22Rv1 (cell line): ENCODE measurements at regions not wholly inside any gene's neighbourhood (a gene's known extent, or its start where the extent isn't known, plus 50 kb on each side); places are given as distances from the start of the nearest gene placed in this dataset.

Source experiments
- H3K27ac ChIP-seq: fragments of 450-650 bp; 2 replicates; pipeline ENCODE4 v1.5.1; 2017
- ZFX ChIP-seq: fragments of 450-650 bp; IDR thresholded peaks from 2 replicates; pipeline ENCODE4 v1.6.1; 2017; ENCODE audit warnings: antibody characterized with exemption, borderline replicate concordance
- TF ChIP-seq, protein P1 (sequence below): fragments of 450-650 bp; IDR thresholded peaks from 2 replicates; pipeline ENCODE4 v1.5.1; 2017; ENCODE audit warnings: mild to moderate bottlenecking

DNA sequence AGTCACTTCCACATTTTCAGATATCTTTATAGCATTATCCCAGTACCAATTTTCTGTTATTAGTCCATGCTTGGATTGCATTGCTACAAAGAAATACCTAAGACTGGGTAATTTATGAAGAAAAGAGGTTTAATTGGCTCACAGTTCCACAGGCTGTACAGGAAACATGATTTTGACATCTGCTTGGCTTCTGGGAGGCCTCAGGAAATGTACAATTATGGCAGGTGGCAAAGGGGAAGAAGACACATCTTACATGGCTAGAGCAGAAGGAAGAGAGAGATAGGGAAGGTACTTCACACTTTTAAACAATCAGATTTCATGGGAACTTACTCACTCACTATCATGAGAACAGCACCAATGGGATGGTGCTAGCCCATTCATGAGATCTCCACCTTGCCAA lies 172.3 kb upstream of the GPR149 start:
- TF ChIP-seq ZFX = no peak
- TF ChIP-seq, protein P1, sequence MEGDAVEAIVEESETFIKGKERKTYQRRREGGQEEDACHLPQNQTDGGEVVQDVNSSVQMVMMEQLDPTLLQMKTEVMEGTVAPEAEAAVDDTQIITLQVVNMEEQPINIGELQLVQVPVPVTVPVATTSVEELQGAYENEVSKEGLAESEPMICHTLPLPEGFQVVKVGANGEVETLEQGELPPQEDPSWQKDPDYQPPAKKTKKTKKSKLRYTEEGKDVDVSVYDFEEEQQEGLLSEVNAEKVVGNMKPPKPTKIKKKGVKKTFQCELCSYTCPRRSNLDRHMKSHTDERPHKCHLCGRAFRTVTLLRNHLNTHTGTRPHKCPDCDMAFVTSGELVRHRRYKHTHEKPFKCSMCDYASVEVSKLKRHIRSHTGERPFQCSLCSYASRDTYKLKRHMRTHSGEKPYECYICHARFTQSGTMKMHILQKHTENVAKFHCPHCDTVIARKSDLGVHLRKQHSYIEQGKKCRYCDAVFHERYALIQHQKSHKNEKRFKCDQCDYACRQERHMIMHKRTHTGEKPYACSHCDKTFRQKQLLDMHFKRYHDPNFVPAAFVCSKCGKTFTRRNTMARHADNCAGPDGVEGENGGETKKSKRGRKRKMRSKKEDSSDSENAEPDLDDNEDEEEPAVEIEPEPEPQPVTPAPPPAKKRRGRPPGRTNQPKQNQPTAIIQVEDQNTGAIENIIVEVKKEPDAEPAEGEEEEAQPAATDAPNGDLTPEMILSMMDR = no peak
- no peak overlapping the region for H3K27ac ChIP-seq

DNA sequence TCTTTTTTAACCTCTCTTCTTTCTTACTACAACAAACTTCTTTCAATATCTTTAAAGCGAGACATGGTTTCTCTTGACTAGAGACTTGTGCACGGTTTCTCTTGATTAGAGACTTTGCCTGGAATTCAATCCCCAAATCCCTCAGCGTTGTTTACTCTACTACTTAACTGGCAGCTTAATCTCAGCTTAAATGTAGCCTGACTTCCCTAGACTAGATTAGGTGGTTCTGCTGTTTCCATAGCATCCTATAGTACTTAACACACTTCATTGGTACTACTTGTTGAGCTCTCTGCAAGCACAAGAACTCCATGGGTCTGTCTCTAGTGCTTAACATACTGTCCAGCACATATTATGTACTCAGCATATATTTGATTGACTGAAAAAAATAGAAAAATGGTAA lies 168.2 kb upstream of the GPR149 start:
- no peak overlapping the region for H3K27ac ChIP-seq
- TF ChIP-seq, protein P1 = no peak
- TF ChIP-seq ZFX = no peak

DNA sequence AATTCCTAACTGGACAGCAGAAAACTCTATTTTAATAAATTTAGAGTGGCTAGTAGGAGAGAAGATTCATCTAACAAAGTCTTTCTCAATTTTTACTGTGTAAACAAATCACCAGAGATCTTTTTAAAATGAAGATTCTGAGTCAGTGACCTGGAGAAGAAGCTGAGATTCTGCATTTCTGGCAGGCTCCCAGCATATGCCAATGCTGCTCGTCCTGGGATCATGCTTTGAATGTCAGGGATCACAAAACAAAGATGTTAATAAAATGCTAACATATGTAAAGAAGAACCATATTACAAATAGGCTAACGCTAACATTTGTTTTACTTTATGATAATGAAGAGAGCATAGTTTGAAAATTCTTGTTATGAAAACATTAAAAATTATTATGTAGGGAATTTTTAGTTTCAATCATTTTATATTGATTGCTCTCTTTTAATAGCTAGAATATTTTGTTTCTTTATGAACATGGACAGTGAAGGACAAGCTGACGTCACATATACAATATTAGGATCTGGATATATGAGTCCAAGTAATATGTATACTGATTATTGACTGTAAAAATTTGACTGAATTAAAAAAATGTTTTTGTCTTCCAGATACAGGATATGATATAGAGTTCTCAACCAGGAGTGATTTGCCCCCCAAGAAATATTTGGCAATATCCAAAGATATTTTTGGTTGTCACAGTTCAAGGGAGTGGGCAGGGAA lies 160.8 kb upstream of the GPR149 start:
- no peak overlapping the region for H3K27ac ChIP-seq
- TF ChIP-seq ZFX = no peak
- TF ChIP-seq, protein P1 = no peak

DNA sequence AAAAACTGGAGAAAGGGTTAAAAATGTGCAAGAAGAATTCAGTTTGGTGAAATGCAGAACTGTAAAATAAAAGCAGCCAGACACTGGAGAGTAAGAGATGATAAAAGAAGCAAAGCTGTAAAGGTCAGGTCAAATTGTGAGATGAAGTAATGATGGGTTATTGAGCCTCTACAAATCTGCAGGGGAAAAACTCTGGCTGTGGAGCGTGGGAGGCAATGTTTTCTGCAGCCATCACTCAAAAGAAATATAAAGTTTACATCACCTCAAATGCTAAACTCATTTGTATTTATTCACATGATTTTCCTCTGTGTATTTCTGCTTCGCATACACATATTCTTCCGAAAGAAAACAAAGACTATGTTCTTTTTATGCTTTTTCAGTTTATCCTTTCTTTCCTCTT lies 158.8 kb upstream of the GPR149 start:
- TF ChIP-seq ZFX = no peak
- TF ChIP-seq, protein P1 = no peak
- H3K27ac ChIP-seq = no peak overlapping the region

DNA sequence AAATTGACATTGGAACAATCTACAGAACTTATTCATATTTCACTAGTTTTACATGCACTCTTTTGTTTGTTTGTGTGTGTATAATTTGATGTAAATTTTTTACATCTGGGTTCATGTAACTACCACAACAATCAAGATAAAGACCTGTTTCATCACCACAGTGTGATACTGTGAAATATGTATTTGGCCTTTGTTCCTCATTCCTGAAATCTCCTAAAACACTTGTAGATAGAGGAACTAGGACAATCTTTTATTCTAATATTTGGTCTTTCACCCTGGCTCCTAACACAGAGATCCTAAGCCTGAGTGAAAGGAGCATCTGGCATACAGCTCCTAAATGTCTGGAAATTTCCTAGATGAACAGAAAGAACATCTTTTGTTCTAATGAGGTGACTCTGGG lies 155.0 kb upstream of the GPR149 start:
- H3K27ac ChIP-seq = no peak overlapping the region
- TF ChIP-seq ZFX = no peak

DNA sequence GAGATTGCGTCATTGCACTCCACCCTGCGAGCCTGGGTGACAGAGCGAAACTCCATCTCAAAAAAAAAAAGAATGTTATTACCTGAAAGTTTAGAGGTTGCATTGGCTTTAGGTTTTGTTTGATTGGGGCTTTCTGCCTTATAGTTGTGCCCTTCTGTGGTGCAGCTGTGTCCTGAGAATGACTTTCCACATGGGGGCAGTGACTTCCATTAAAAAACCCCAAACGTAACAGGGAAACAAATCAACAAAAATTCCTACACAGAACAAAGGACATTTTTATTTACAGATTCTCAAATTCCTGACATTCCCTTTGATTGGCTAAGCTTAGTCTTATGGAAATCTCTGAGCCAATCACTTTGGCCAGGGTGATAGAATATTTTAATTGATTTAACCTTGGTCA lies 154.1 kb upstream of the GPR149 start:
- no peak for TF ChIP-seq ZFX
- TF ChIP-seq, protein P1 = no peak
- no peak overlapping the region for H3K27ac ChIP-seq

DNA sequence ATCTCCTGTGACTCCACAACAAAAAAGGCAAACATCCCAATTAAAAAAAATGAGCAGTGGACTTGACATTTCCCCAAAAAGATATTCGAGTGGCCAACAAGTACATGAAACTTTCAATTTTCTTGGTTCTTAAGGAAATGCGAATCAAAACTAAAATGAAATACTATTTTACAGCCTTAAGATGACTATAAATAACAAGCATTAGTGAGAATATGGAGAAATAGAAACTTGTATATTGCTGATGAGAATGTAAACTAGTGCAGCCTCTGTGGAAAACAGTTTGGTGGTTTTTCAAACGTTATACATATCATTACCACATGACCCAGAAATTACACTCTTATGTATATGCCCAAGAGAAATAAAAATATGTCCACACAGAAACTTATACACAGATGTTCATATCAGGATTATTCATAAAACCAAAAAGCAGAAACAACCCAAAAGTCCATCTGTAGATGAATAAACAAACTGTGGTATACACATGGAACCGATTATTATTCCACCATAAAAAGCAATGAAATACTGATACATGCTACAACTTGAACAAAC lies 153.2 kb upstream of the GPR149 start:
- TF ChIP-seq, protein P1 = no peak
- no peak for TF ChIP-seq ZFX
- H3K27ac ChIP-seq = no peak overlapping the region

DNA sequence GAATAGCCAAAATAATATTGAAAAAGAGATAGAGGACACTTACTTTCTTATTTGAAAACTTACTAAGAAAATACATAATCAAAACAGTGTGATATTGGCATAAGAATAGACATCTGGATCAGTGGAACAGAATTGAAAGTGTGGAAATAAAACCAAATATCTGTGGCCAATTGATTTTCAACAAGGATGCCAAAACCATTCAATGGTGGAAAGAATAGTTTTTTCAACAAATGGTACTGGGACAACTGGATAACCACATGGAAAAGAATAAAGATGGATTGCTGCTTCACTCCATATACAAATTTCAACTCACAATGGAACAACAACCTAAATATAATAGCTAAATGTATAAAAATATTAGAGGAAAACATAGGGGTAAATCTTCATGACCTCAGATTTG lies 152.5 kb upstream of the GPR149 start:
- TF ChIP-seq, protein P1 = no peak
- TF ChIP-seq ZFX = no peak

More for the DNA sequence above, 152.5 kb upstream of the GPR149 start:
- H3K27ac ChIP-seq = no peak overlapping the region
